ENCODE measurements at regions not wholly inside any gene's neighbourhood (a gene's known extent, or its start where the extent isn't known, plus 50 kb on each side); places are given as distances from the start of the nearest gene placed in this dataset.

DNA sequence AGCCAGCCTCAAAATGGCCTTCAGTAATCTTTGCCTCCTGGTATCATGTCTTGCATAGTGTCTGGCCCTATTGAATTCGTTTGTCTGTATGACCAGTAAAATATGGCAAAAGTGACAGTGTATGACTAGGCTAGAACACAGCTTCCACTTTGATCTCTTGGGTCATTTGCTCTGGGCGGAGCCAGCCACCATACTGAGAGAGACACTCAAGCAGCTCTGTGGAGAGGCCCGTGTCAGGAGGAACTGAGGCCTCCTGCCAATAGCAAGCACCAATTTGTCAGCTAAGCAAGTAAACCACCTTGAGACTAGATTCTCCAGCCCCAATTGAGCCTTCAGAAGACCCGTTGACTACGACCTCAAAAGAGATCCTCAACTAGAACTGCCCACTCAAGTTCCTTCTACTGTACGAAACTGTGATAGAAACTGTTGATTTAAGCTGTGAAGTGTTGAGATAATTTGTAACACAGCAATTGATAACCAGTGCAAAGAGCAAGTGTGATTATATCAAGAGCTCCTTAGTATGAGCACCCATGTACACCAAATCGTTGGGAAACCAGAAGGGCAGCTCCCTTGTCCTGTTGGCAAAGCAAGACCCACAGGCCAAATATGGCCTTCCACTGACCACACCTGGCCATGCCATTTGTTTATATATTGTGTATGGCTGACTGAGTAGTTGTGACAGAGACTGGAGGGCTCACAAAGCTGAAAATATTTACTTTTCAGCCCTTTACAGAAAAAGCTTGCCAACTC lies 52.7 kb upstream of the SERBP1 start:
- H3K27ac ChIP-seq, result no peak overlapping the region
- H3K4me3 ChIP-seq, result no peak overlapping the region
- in situ Hi-C loops (cut with MboI; ENCODE audit: low pct_ligation_motif_present in 1 of 4, low pct_unique_long_range_greater_than_20kb in 1 of 4, low sequenced_read_pairs in 3 of 4) (loop anchor here in 2 of 4 donors (25.0 kb wide), 1 partner anchor 721 kb away; the partner anchor contains the start of gene DYNLT5 (in 2 of the 2)), intact Hi-C loops (cut with DNase I; ENCODE audit: low total_unique reads) (no loop called here)
- TF ChIP-seq, protein P1, sequence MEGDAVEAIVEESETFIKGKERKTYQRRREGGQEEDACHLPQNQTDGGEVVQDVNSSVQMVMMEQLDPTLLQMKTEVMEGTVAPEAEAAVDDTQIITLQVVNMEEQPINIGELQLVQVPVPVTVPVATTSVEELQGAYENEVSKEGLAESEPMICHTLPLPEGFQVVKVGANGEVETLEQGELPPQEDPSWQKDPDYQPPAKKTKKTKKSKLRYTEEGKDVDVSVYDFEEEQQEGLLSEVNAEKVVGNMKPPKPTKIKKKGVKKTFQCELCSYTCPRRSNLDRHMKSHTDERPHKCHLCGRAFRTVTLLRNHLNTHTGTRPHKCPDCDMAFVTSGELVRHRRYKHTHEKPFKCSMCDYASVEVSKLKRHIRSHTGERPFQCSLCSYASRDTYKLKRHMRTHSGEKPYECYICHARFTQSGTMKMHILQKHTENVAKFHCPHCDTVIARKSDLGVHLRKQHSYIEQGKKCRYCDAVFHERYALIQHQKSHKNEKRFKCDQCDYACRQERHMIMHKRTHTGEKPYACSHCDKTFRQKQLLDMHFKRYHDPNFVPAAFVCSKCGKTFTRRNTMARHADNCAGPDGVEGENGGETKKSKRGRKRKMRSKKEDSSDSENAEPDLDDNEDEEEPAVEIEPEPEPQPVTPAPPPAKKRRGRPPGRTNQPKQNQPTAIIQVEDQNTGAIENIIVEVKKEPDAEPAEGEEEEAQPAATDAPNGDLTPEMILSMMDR (IDR thresholded peaks at IDR 0.05), result no peak
- no peak for TF ChIP-seq POLR2AphosphoS5 (IDR thresholded peaks at IDR 0.05)
- no peaks in the 10 kb centered on the region for H3K9me3 ChIP-seq
- no peaks in the 10 kb centered on the region for H3K36me3 ChIP-seq
- H3K27me3 ChIP-seq, result no peaks in the 10 kb centered on the region
- peaks cover 0 to 8% (median 5%) of the 10 kb centered on the region in 4 donors for H3K4me1 ChIP-seq
- DNase-seq, result no peak
- WGBS, 2 donors (ENCODE audit: low coverage in 1 of 2), result 93% methylated on average over 7 of the region's 7 CpGs; no CpG with 5 or more reads in 1 of the 2 donors

DNA sequence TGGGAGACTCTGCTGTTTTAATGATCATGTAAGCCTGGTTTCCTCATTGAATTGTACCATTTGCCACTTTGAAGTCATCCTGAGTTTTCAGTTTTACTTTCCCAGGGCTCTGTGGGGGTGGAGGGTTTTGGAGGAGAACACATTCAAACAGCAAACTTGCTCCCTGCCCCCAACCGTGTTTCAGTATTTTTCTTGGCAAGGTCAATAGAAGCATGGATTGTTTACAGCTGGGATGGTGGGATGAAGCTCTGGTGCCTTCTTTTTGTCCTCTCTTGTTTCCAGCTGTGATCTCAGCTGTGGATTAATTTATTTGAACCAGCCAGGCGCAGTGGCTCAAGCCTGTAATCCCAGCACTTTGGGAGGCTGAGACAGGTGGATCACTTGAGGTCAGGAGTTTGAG lies 54.3 kb upstream of the SERBP1 start:
- DNase-seq, result no peak
- H3K27me3 ChIP-seq, result no peaks in the 10 kb centered on the region
- in situ Hi-C loops (cut with MboI; ENCODE audit: low pct_ligation_motif_present in 1 of 4, low pct_unique_long_range_greater_than_20kb in 1 of 4, low sequenced_read_pairs in 3 of 4), result loop anchor here in 2 of 4 donors (25.0 kb wide), 1 partner anchor 722 kb away; the partner anchor contains the start of gene DYNLT5 (in 2 of the 2)
- H3K9me3 ChIP-seq, result no peaks in the 10 kb centered on the region
- H3K36me3 ChIP-seq, result no peaks in the 10 kb centered on the region
- no peak for TF ChIP-seq POLR2A (IDR thresholded peaks at IDR 0.05)
- peaks cover 0 to 8% (median 0%) of the 10 kb centered on the region in 4 donors for H3K4me1 ChIP-seq
- H3K4me3 ChIP-seq, result no peak overlapping the region
- intact Hi-C loops (cut with DNase I; ENCODE audit: low total_unique reads), result no loop called here
- 17 to 47% methylated on average over 1 to 2 of the region's 2 CpGs for WGBS, 2 donors (ENCODE audit: low coverage in 1 of 2)
- no peak overlapping the region for H3K27ac ChIP-seq

DNA sequence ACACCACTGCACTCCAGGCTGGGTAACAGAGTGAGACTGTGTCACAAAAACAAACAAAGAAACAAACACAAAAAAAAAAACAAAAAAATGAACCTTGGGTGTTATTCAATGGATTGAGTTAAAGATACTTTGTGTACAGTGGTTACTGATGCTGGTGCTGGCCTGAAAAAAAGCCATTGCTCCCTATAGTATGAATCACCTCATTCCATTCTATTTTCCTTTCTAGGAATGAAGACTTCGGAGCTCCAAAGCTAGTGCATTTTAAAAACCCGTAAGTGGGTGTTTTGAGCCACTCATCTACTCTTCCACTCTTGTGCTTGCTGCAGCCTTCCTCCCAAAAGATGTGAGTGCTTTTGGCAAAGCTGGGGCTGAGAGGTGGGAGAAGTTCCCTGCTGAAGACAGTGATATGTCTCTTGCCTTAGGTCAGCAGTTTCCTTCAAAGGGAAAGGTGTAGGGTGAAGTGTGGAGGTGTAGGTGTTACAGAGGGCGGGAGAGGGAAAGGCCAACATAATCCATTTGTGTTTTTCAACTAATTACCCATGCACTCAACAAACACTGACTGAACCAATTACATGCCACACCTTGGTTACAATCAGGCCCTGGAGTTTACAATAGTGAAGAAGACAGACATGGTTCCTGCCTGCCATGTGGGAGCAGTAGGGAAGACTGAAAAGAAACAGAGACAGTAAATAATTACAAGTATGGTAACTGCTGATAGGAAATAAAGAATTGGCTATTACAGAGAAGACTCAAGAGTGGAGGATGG lies 55.0 kb upstream of the SERBP1 start:
- TF ChIP-seq POLR2AphosphoS5 (IDR thresholded peaks at IDR 0.05) (no peak), POLR2A (IDR thresholded peaks at IDR 0.05) (no peak), EP300 (IDR thresholded peaks at IDR 0.05; ENCODE audit: low read depth) (no peak)
- TF ChIP-seq, protein P1 (IDR thresholded peaks at IDR 0.05), result no peak
- Histone ChIP-seq H3K27ac (no peak overlapping the region), H3K27me3 (no peaks in the 10 kb centered on the region), H3K4me3 (no peak overlapping the region), H3K36me3 (no peaks in the 10 kb centered on the region), H3K9me3 (no peaks in the 10 kb centered on the region), H3K4me1 (peaks cover 0 to 8% (median 0%) of the 10 kb centered on the region in 4 donors)
- intact Hi-C loops (cut with DNase I; ENCODE audit: low total_unique reads) (no loop called here), in situ Hi-C loops (cut with MboI; ENCODE audit: low pct_ligation_motif_present in 1 of 4, low pct_unique_long_range_greater_than_20kb in 1 of 4, low sequenced_read_pairs in 3 of 4) (loop anchor here in 2 of 4 donors (25.0 kb wide), 1 partner anchor 723 kb away; the partner anchor contains the start of gene DYNLT5 (in 2 of the 2))
- WGBS, 2 donors (ENCODE audit: low coverage in 1 of 2), result 50 to 83% methylated on average over 1 to 3 of the region's 3 CpGs
- DNase-seq, result no peak

DNA sequence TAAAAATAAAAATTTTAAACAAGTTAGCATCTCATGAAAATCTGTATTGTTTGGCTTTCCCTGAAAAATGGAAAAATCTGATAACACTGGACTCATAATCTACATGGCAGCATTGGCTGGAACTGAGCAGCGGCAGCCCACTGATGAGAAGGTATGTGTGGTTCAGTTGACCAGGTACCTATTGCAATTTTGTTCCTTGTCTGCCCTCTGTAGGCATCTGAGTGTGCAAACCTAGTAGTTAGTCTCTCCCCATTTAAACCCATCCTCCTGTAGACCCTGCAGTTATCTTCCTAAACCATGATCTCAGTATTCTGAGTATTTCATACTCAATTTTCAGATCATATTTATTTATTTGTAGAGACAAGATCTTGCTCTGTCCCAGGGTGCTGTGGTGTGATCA lies 59.4 kb upstream of the SERBP1 start:
- in situ Hi-C loops (cut with MboI; ENCODE audit: low pct_ligation_motif_present in 1 of 4, low pct_unique_long_range_greater_than_20kb in 1 of 4, low sequenced_read_pairs in 3 of 4) (loop anchor here (10.0 to 25.0 kb wide), 5 partner anchors 145 to 727 kb away; partner anchors contain the start of gene DYNLT5 (in 2 of the 4)), intact Hi-C loops (cut with DNase I; ENCODE audit: low total_unique reads) (no loop called here)
- no peak overlapping the region for H3K27ac ChIP-seq
- no peaks in the 10 kb centered on the region for H3K27me3 ChIP-seq
- H3K36me3 ChIP-seq, result no peaks in the 10 kb centered on the region
- no peaks in the 10 kb centered on the region for H3K9me3 ChIP-seq
- 20 to 67% methylated on average over 1 of the region's 1 CpG for WGBS, 2 donors (ENCODE audit: low coverage in 1 of 2)
- peaks cover 0 to 8% (median 0%) of the 10 kb centered on the region in 4 donors for H3K4me1 ChIP-seq
- no peak overlapping the region for H3K4me3 ChIP-seq
- TF ChIP-seq, protein P1 (IDR thresholded peaks at IDR 0.05), result no peak
- TF ChIP-seq POLR2A (IDR thresholded peaks at IDR 0.05) (no peak), POLR2AphosphoS5 (IDR thresholded peaks at IDR 0.05) (no peak), EP300 (IDR thresholded peaks at IDR 0.05; ENCODE audit: low read depth) (no peak)
- DNase-seq, result no peak

Measured in transverse colon (tissue), 4 donors.